PFSK-1 (cell line): ENCODE measurements at regions not wholly inside any gene's neighbourhood (a gene's known extent, or its start where the extent isn't known, plus 50 kb on each side); places are given as distances from the start of the nearest gene placed in this dataset.

Experiments used
- FOXP2 ChIP-seq: optimal IDR thresholded peaks from 2 replicates; pipeline ENCODE3; 2011; ENCODE audit warnings: borderline replicate concordance, control low read depth, inconsistent platforms; ENCODE audit not compliant: insufficient read depth; ENCODE audit errors: extremely low read length, extremely low read depth
- TAF1 ChIP-seq: IDR thresholded peaks from 2 replicates; pipeline ENCODE4 v1.6.1; 2012; ENCODE audit warnings: low read length, control low read depth, borderline replicate concordance; ENCODE audit not compliant: insufficient read depth

DNA sequence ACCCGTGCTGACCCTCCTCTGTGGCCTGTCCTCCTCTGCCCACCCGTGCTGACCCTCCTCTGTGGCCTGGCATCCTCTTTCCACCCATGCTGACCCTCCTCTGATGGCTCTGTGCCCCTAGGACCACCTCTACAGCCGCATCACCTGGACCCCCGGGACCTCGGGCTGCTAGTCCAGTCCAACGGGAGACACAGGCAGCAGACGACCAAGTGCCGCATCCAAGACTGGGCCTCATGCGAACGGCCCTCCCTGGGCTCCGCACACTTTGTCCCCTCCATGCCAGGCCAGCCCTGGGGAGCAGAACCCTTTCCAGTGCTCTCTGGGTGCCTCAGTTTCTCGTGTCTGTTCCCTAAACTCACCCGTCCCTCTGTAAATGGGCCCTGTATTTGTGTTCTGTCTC, 107.2 kb upstream of the RNF32 start:
- TF ChIP-seq TAF1 (no peak), FOXP2 (no peak)
